ENCODE measurements at regions not wholly inside any gene's neighbourhood (a gene's known extent, or its start where the extent isn't known, plus 50 kb on each side); places are given as distances from the start of the nearest gene placed in this dataset.

- Histone ChIP-seq H3K4me1 (no peaks in the 10 kb centered on the region), H3K36me3 (no peaks in the 10 kb centered on the region), H3K9me3 (peaks cover 0 to 10% of the 10 kb centered on the region in 2 donors), H3K4me3 (no peak overlapping the region), H3K27ac (no peak overlapping the region), H3K27me3 (no peaks in the 10 kb centered on the region)
- no peak for TF ChIP-seq CTCF (IDR thresholded peaks at IDR 0.05)
- DNase-seq (ENCODE audit: low spot score): no peak
Observed at GRCh38 chrX:147693511-147693910, 218.2 kb upstream of the FMR1 start.

DNA sequence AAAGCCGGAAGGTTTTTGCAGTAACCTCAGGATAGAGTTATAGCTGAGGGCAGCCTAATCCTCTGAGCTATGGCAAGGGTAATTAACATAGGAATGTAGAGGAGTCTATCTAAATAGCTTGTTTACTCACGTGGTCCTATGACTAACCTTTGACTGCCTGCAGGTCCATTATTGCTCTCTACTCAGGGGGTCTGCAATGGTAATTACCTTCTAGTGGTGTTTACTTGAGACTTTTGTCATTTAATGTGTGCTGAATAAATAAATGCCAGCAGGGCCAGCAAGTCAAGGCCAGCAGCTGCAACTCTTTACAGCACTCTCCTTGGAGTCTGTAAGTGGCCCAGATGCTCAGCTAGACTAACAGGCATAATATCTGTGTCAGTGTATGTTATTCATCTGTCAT lies 212.7 kb upstream of the FMR1 start:
- no peak overlapping the region for H3K27ac ChIP-seq
- peaks cover 0 to 10% of the 10 kb centered on the region in 2 donors for H3K9me3 ChIP-seq
- no peaks in the 10 kb centered on the region for H3K27me3 ChIP-seq
- DNase-seq (ENCODE audit: low spot score): no peak
- no peaks in the 10 kb centered on the region for H3K4me1 ChIP-seq
- no peak for TF ChIP-seq CTCF (IDR thresholded peaks at IDR 0.05)
- no peaks in the 10 kb centered on the region for H3K36me3 ChIP-seq
- no peak overlapping the region for H3K4me3 ChIP-seq

DNA sequence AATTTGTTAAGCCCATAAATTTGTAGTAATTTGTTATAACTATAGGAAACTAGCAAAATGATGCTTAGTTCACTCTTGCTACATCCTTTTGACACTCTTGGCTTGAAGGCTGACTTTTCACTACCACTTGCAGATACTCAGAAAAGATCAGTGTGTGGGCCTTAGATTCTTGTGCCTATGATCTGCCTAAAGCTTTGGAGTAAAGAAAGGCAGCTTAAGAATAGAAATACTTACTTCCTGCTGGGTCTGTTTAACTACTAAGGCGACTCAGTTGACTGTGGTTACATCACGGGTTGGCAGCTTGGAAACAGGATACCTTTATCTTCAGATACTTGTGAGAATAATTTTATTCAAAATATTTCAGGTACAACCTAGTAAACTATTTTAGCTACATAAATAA lies 201.4 kb upstream of the FMR1 start:
- Histone ChIP-seq H3K4me1 (no peaks in the 10 kb centered on the region), H3K4me3 (no peak overlapping the region), H3K27me3 (no peaks in the 10 kb centered on the region), H3K36me3 (no peaks in the 10 kb centered on the region), H3K27ac (no peak overlapping the region), H3K9me3 (no peaks in the 10 kb centered on the region)
- no peak for TF ChIP-seq CTCF (IDR thresholded peaks at IDR 0.05)
- no peak for DNase-seq (ENCODE audit: low spot score)

GRCh38 chrX:147733369-147733768 lies 178.3 kb upstream of the FMR1 start:
- Histone ChIP-seq H3K9me3 (no peaks in the 10 kb centered on the region), H3K27me3 (no peaks in the 10 kb centered on the region), H3K4me3 (no peak overlapping the region), H3K27ac (no peak overlapping the region), H3K4me1 (no peaks in the 10 kb centered on the region), H3K36me3 (no peaks in the 10 kb centered on the region)
- TF ChIP-seq CTCF (IDR thresholded peaks at IDR 0.05): no peak
- DNase-seq (ENCODE audit: low spot score): no peak

GRCh38 chrX:147735364-147735763 lies 176.4 kb upstream of the FMR1 start:
- no peak overlapping the region for H3K27ac ChIP-seq
- no peaks in the 10 kb centered on the region for H3K36me3 ChIP-seq
- no peaks in the 10 kb centered on the region for H3K4me1 ChIP-seq
- H3K4me3 ChIP-seq: no peak overlapping the region
- no peak for DNase-seq (ENCODE audit: low spot score)
- H3K27me3 ChIP-seq: no peaks in the 10 kb centered on the region
- TF ChIP-seq CTCF (IDR thresholded peaks at IDR 0.05): no peak
- no peaks in the 10 kb centered on the region for H3K9me3 ChIP-seq

GRCh38 chrX:147736045-147736444 lies 175.7 kb upstream of the FMR1 start:
- Histone ChIP-seq H3K4me3 (no peak overlapping the region), H3K27ac (no peak overlapping the region), H3K9me3 (no peaks in the 10 kb centered on the region), H3K27me3 (no peaks in the 10 kb centered on the region), H3K36me3 (no peaks in the 10 kb centered on the region), H3K4me1 (no peaks in the 10 kb centered on the region)
- TF ChIP-seq CTCF (IDR thresholded peaks at IDR 0.05): no peak
- no peak for DNase-seq (ENCODE audit: low spot score)
